ENCODE measurements at regions not wholly inside any gene's neighbourhood (a gene's known extent, or its start where the extent isn't known, plus 50 kb on each side); places are given as distances from the start of the nearest gene placed in this dataset.

DNA sequence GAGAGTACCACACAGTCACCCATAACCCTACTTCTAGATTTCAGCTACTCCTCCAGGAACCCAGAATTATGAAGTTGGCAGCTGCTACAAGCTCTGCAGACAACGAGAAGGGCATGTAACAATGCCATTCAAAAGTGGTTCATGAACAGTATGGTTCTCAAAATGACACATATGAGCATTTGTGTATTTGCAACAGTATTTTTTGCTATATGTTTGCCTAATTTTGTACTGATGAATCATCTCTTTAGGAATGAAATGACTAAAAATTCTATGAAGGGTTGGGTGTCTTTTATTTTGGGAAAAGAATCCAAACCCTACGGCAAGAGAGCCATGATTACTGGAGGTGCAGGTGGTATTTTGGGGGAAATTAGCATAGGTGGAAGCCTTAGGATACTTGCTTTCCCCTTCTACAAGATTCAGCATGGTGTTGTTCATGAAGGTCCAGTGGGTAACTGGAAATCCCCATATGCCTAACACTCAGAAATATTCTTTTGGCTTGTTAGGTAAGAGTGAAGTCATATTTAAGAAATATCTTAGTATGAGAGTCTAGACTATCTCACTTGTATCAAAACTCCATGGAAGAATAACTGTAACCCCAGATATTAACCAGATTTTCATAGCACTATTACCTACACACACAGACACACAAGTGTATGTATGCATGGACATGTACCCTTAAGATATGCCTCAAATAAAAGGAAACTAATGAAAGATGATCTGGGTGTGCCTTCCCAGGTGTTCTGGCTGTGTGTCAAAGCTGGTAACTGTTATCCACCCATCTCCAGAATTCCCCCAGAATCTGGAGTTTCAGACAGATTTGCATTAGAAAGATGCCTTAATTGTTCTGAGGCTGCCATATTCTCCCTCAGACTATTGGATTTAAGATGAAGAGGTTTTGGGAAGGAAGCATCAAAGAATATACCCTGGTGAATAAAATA lies 688.2 kb upstream of the SOX9 start:
- TF ChIP-seq, protein P1, sequence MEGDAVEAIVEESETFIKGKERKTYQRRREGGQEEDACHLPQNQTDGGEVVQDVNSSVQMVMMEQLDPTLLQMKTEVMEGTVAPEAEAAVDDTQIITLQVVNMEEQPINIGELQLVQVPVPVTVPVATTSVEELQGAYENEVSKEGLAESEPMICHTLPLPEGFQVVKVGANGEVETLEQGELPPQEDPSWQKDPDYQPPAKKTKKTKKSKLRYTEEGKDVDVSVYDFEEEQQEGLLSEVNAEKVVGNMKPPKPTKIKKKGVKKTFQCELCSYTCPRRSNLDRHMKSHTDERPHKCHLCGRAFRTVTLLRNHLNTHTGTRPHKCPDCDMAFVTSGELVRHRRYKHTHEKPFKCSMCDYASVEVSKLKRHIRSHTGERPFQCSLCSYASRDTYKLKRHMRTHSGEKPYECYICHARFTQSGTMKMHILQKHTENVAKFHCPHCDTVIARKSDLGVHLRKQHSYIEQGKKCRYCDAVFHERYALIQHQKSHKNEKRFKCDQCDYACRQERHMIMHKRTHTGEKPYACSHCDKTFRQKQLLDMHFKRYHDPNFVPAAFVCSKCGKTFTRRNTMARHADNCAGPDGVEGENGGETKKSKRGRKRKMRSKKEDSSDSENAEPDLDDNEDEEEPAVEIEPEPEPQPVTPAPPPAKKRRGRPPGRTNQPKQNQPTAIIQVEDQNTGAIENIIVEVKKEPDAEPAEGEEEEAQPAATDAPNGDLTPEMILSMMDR (conservative IDR thresholded peaks at IDR 0.05; ENCODE audit: low read depth, low read length): no peak
- TF ChIP-seq EZH2 (IDR thresholded peaks at IDR 0.05; ENCODE audit: borderline replicate concordance, low read depth, low read length, poor library complexity, severe bottlenecking): no peak
